Dermis microvascular lymphatic vessel endothelial cell (primary cell): ENCODE measurements at regions not wholly inside any gene's neighbourhood (a gene's known extent, or its start where the extent isn't known, plus 50 kb on each side); places are given as distances from the start of the nearest gene placed in this dataset.

Source experiments
- DNase-seq, 2 donors: peaks; one replicate each; pipeline versions ENCODE4 v3.0.0 to v3.0.0-alpha.2; 2010; ENCODE audit warnings: low read depth in 2 of 2

DNA sequence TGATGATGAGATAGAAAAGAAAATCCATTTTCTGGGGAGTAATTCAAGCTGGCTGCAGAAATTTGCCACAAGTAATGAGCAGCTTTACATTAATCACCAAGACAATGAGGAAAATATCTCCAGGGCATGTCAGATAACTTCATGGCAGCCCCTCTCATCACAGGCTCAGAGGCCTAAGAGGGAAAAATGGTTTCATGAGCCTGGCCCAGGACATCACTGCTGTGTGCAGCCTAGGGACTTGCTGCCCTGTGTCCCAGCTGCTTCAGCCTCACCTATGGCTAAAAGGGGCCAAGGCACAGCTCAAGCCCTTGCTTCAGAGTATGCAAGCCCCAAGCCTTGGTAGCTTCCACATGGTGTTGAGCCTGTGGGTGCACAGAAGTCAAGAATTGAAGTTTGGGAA is 161.7 kb downstream of the OPA1 start:
- DNase-seq, result no peak

DNA sequence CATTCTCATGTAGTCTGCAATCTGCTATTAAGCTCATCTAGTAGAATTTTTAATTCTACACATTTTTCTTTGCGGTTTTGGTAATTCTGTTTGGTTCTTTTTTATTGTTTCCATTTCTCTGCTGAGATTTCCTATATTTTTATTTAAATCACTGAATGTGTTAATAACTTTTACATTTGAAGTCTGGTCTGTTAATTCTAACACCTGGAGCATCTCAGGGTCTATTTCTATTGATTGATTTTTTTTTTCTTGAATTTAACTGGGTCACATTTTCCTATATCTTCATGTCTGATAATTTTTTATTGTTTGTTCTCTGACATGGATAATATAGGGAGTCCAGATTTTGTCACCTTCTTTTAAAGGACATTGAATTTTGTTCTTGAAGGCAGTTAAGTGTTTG is 163.5 kb downstream of the OPA1 start:
- DNase-seq, result no peak

DNA sequence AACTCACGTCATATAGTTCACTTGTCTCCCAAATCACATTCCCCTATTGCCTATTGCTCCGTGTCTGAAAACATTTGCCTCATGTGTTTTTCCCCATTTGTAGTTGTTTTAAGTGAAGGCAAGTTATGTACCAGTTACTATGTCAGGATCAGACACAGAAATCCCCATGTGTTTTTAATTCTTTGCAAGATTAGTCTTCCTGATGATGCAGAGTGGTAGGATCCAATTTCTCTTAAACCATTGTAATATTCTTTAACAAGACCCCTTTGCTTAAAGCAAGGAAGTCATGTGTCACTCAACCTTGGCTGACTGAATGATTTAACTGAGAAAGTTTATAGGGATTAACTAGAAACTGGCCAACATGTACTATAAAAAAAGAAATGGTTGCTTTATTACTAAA is 164.4 kb downstream of the OPA1 start:
- DNase-seq, result no peak

DNA sequence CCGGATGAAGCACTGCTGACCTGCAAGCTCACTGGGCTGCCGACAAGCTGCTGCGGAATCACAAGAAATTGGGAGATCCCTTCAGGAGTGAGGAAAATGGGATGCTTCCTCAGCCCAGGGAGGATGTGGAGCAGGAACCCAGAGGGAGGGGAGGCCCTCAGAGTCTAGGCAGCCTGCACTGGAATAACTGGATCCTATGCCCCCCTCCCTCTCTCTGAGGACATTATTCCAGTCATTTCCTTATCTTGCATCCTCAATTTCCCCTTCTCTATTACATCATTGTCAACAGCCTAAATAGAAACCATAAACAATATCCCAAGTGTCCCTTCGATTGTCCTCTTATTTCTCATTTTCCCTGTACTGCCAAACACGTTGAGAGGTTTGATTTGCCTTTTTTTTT is 169.0 kb downstream of the OPA1 start:
- peak in 1 of 2 donors; percentile 56 for DNase-seq

DNA sequence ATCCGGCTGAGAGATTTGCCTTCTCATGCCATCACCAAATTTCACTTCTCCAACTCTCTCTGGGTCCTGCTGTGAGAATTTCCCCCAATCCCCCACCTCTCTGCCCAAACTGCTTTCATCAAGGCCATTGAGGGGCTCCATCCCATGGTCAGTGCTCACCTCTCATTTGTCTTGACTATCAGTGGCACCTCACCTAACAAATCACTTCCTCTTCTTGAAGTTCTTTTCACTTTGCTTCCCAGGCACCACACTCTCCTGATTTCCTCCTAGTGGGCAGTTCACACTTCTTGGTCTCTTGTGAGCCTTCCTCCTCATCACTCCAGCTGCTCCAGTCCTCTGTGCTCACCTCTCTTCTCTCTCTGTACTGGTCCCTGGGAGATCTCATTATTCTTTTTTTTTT is 169.6 kb downstream of the OPA1 start:
- DNase-seq, result no peak

DNA sequence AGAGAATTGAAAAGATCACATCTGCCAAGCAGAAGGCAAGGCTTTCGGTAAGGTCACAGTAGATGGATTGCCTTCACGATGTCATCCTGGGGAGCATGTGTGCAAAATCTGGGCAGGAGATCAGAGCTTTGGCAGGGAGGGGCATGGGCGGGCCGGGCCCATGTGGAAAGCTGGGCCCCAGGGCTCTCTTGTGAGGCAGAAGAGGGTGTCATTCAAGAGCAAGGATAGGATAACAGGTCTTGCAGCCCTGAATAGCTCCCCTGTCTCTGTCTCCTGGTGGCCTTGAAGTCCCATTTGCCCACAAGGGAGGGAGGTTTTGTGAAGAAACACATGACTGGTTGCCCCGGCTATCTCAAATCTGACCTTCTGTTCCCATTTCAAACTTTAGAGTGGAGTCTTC is 172.0 kb downstream of the OPA1 start:
- DNase-seq, result no peak

DNA sequence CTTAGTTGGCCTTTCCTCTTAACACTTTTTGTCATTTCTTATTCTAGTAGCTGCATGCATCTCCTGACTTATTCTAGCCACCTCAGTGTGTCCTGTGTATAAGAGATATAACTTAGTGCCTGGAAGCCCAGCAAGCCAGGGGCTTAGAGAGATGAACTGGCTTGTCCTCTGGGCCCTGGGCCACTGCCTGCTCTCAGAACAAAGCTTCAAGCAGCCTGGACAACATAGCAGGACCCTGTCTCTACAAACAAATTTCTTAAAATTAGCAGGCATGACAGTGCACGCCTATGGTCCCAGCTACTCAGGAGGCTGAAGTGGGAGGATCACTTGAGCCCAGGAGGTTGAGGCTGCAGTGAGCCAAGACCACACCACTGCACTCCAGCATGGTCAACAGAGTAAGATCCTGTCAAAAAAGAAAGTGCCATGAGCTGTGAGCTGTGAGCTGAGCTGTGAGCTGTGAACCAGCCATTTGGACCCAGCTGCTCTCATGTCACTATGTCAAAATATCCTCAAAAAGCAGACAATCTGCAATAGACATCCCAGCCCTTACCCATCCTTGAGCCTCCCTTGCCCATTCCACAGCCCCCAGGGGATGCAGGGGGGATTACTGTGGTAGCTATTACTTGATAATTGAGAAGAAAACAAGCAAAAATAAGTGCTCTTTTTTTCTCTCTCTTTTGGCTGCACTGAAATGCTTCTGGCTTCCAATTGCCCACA is 174.5 kb downstream of the OPA1 start:
- no peak for DNase-seq

DNA sequence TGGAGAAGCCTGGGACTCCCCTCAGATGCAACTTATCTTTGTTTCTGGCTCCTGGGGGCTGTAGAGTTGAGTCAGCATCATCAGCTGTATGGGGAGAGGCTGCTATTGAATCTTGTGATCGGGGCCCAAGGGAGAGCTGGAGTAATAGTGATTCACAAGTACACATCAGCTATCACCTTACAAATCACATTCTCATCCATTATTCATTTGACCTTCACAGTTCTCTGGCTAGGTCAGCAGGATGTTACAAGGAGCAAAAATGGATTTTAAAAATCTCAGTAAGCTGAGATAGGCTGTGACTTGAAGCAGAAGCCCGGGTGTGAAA is 175.0 kb downstream of the OPA1 start:
- DNase-seq, result no peak

DNA sequence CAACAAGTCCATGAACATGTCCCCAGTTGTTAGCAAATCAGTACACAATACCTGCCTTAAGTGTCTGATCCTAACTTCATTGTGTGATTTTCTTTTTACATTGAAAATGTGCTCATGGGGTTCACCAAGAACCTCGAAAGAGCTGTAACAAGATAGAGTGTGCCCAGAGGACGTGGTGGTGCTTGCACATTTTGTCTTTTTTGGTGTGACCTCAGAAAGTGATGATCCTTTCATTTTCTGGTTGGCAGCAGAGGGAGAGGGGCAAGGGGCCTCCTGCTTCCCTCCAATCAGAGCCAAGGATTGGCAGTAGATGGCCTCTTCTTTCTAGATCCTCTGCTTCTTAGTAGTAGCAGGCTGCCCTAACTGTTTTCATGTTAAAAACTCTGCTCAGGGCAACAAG is 176.4 kb downstream of the OPA1 start:
- DNase-seq, result no peak

DNA sequence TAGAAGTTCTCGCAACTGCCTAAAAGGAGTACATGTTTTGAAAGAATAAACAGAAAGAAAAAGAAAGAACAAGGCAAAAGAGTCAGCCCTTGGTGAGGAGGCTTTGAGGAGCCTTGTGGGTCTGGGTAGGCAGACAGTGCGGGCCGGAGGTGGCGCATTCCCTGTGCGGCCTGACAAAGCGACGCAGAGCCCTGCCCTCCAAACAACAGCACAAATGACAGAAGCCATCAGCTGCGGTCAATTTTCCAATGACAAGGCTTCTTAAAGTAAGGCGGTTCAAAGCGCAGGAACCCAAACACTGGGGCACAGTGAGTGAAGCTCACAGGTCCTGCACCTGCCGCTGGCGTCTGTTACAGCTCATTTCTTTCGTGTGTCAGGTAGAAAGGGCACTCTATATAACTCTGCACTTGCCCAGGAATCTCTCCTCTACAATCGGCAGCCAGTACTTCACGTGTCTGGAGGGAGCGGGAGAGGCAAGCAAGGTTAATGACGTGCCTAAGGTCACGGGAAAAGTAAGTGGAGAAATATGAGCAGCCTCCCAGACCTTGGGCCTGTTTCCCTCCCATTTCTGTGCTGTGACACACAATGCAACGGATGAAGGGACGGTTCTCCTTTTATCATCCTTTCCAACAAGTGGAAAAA is 178.1 kb downstream of the OPA1 start:
- no peak for DNase-seq

DNA sequence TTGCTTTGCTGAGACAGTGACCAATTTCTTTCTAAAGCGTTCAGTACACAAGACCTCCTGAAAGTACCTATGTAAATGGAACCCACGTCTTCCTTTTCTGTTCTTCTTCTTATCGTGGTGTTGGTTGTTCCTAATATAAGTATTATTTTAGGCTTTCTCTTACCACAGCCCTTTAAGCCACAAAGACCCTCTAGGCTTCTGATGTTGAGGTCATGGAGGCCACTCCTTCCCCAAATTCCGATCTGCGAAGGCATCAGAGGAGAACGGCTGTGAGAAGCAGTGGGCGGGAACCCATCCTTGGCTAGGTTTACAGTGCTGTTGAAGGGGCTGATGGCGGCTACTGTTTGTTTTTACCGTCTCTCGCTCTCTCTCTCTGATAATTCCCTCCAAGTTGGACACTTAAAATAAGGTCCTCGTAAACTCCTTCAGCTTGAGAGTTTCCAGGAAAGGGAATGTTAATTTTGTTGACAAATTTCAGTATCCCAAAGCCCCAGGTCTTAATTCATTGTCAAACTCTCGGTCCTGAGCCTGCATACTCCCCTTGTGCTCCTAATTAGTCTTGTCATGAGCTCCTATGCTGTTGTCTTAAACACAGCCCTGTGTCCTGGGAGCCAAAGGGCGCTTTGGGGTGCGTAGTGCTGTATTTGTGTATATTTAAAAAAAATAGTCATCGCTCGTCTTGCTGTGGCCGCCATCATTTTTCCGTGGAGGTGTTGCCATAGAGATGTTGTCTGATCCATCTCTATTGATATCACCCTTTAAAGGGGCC is 178.8 kb downstream of the OPA1 start:
- DNase-seq, result no peak

DNA sequence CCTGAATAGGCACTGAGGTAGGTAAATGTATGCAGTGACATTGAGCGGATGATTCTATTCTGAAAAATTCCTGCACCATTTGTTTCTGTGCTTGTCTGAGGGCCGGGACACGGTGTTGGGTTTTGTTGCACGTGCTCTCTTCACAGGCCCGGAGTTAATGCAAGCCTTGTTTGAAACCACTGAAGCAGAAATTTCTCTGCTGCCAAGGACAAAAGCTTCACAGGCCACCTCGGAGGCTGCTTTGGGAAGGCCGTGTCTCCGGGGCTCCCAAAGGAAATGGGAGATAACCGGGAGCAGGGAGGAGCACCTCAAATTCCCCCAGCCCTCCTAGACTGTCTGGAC is 179.4 kb downstream of the OPA1 start:
- no peak for DNase-seq

DNA sequence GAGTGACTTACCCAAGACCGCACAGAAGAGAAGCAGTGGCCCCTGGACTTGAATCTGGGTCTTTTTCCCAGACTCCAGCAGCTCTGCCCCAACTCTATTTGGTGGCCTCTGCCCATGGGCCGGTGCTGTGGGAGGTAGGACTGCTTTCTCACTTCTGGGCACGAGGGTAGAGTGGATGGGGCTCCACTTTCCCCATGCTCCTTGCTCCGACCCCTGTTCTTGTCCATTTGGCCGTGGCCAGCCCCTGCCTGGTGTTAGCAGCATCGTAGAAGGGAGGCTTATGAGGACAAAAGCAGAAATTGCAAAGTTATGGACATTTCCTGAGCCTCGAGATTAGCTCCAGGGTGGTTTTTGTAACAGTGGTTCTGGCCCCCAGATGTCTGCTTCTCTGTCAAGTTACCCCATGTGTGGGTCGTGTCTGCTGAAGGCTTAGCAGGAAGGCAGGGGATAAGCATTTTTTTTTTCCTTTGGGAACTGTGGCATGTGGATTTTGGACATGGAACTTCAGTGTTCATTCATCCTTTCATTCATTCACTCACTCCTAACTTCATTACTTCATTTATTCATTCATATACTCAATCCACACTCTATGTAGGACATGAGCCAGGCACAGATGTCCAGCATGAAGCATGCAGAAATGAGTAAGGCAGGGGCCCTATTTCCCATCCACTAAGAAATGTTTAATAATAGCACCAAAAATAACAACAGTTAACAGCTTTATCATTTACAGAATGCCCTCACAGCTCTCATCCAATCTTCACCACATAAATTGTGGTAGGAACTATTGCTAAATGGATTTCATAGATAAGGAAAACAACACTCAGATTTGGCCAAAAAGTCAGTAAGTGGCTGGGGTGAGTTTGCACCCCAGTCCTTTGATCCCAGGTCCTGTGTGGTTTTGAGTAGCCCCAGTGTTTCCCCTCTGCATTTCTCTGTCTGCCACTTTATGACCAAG is 180.5 kb downstream of the OPA1 start:
- no peak for DNase-seq

DNA sequence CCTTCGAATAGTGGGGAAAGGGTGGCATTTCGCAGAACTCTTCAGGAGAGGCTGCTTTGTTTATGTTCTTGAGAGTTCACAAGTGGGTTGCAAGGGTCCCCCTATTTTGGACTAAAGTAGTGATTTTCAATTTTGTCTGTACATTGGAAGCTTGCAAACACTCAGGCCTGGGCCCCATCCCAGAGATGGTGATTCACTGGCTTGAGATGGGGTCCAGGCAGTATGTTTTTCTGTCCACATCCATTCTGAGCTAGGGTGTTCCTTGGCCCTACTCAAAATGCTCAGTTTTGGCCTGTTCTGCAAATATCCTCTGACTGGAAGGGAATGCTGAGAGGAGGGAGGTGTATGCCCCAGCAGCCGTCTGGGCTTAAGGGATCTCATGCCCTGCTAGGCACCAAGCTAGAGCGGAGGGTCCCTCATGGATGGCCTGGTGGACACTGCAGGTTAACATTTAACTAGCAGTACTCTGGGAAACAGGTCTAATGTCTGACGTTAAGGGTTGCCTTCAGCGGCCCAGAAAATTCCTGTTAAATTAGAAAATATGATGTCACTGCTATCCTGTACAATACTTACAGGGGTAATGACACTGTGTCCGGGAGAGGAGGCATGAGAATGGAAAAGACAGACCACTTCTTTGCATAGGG is 181.4 kb downstream of the OPA1 start:
- no peak for DNase-seq

DNA sequence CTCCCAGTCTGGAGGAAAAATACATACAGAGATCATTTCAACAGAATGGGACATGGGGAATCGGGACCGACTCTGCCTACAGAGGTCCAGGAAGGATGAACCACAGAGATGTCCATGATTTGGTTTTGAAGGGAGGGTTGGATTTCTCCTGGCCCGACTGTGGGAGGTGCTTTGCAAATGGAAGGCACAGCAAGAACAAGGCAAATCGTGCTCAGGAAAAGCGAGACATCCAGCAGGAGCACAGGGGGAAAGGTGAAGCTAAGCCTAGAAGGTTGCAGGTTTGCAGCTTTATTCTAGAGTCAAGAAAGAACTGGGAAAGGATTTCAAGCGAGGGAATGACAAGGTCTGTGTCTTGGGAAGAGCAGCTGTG is 181.9 kb downstream of the OPA1 start:
- no peak for DNase-seq

DNA sequence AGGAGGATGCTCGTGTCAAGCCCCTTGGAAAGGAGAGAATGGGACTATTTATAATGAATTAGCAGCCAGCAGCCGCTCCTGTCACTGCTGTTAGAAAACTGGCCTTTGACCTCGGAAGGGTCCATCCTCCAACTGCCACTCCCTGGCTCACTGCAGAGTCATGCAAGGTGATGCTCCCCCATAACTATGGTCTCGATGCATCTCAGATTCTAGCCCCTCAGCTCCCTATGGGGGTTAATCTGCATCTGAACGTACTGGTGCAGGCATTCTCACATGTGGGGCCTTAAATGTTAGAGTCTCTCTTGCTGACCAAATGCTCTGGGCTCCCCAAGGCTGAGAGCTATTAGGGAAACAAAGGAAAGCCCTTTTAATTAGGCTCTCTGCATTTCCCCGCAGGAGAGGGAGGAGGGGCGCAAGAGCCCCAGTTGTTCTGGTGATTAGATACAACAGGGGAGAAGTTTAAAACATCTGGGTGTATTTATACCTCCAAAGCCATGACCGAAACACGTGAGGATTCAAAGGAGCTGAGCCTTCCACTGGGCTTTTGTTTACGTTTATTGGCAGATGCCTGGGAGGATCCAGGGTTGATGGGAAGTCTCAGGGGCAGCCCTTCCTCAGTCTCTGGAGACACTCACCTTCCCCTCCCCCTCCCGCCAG is 182.5 kb downstream of the OPA1 start:
- no peak for DNase-seq

DNA sequence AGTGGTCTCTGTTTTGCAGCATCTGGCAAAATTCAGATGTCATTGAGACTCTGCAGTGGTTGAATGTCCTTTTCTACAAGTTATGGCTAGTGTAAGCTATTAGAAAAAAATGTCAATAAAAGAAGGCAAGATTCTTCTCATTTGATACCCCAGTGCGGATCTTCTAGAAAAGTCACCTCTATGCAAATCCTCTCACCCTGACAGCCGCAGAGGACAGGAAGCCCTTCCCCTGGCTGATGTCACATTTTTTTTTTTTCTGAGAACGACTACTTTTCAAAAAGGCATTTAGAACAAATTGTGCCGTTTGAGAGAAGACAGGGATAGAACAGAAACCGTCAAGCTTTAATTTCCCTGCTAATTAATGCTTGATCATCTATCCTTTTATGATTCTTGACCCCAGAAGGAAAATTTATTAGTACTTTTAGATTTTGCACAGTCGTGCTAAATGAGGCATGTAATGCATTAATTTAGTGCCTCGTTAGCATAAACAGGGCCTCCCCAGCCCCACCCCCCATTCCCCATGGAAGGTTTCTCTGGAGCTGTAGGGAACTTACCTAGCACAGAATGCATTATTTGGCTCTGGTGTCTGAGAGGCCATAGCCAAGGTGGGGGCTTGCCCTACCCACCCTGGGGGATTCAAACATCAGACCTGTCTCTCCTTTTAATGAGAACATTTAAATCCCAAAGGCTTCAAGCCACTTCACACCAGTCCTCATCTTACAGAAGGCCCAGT is 183.8 kb downstream of the OPA1 start:
- no peak for DNase-seq

DNA sequence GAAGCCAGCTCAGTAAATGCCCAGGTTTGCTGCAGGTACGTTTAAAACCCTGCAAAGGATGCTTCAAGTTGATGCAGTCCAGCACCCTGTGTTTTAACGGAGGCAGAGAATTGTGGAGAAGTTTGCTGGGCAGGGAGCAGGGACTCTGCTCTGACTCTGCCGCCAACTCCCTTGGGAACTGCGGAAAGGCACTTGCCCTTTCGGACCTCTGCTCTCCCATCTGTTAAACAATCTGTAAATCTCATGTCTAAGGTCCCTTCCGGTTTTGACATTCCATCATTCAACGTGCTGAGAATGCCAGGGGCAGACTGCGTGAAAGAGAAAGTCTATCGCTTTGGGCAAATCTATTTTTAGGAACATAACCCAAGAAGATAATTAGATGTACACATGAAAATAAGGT is 184.5 kb downstream of the OPA1 start:
- DNase-seq, result peak; percentile 55 to 82

DNA sequence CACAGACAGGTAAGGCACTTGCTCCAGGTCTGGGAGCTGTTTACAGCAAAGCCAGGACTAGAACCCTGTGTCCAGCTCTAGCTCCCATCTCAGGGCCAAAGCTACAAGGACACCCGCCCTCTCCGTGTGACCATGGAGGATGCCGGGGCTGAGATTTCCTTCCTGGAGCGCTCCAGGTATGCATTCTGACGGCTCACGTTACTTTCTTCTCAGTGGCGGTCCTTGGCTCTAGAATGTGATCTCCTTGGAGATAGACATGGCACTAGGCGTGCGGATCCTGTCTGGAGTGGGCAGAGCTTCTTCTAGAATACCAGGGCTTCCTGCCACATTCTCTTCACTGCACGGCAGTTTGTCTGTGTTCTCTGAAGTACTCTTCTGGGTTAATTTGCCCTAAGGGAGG is 185.7 kb downstream of the OPA1 start:
- DNase-seq, result no peak

DNA sequence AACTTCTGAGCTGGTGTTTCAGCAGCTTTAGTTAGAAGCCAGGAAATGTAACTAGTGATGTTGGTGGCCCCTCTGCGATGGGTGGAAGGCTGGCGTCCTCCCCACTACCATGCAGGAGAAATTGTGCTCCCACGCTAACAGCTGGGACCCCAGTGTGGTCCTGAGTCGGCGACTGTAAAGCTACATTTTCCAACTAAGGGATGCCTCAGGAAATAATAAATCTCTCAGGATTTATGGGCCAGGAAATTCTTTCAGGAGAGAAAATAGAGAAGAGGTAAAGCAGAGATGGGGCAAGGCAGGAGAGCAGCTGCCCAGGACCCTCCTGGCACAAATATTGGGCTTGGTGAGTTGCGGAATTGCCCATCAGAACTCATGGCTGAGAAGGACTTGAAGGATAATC is 186.9 kb downstream of the OPA1 start:
- no peak for DNase-seq
